K562 (cell line): ENCODE measurements at regions not wholly inside any gene's neighbourhood (a gene's known extent, or its start where the extent isn't known, plus 50 kb on each side); places are given as distances from the start of the nearest gene placed in this dataset.

Source experiments
- ATAC-seq: fragments of 200-7000 bp; cut with Tn5 transposase; 3 replicates; pipeline ENCODE4 v1.9.1; 2020; ENCODE audit warnings: moderate library complexity
- BruUV-seq: library from RNA; stranded (reverse); fragments of 400-500 nt; replicated peaks from 2 replicates; lab custom pipeline; 2021; lab: Mats Ljungman, UMichigan
- CTCF ChIA-PET: fragments of 300-600 bp; formaldehyde crosslinking; extraction: SDS; loops from one replicate; lab custom pipeline; 2021; ENCODE audit warnings: low intra/inter-chr PET ratio; lab: Yijun Ruan, JAX
- POLR2A ChIA-PET: fragments of 300-600, 350-650 bp; sonication (Branson Sonifier 250); formaldehyde crosslinking; extraction: SDS; loops from one replicate; lab custom pipeline; 2021; ENCODE audit warnings: antibody characterized with exemption, inconsistent platforms; lab: Yijun Ruan, JAX
- DNase-seq, 4 experiments: peaks; one replicate each; pipeline versions ENCODE4 v3.0.0 to v3.0.0-alpha.2; 2011 to 2018; ENCODE audit warnings: low spot score in 3 of 4, mixed read lengths in 3 of 4; ENCODE audit errors: extremely low read depth in 1 of 4
- FAIRE-seq: peaks from 2 replicates; lab custom pipeline; 2011; peaks lifted over from hg19 to GRCh38; lab: Jason Lieb, UNC
- H2AFZ ChIP-seq: 2 replicates; pipeline ENCODE4 v1.6.0; 2011; ENCODE audit warnings: low read depth, low read length, control low read depth, inconsistent platforms
- H3K27ac ChIP-seq: fragments of 200-600 bp; 3 replicates; pipeline ENCODE4 v1.8.0; 2011; ENCODE audit warnings: low read depth, mild to moderate bottlenecking, control low read depth, inconsistent platforms, low read length, moderate library complexity, mixed read lengths; ENCODE audit errors: extremely low read depth
- H3K27me3 ChIP-seq, 2 experiments: fragments of 300-600 bp in 1 of 2; 2 replicates in 1 of 2; 3 replicates in 1 of 2; pipeline versions ENCODE4 v1.6.0 to v1.8.0; 2011; ENCODE audit warnings: inconsistent platforms in 2 of 2, low read length in 2 of 2, mild to moderate bottlenecking in 1 of 2, mixed read lengths in 1 of 2, moderate library complexity in 1 of 2; ENCODE audit not compliant: control insufficient read depth in 2 of 2, insufficient read depth in 2 of 2
- H3K36me3 ChIP-seq: fragments of 300-600 bp; 3 replicates; pipeline ENCODE4 v1.8.0; 2011; ENCODE audit warnings: mild to moderate bottlenecking, low read length, inconsistent platforms; ENCODE audit not compliant: control insufficient read depth, insufficient read depth
- H3K4me1 ChIP-seq, 2 experiments: fragments of 200-600 bp in 1 of 2; replicated peaks in 1 of 2; 2 replicates in 1 of 2; 3 replicates in 1 of 2; pipeline versions ENCODE4 v1.5.1 to v1.8.0; 2011; ENCODE audit warnings: inconsistent platforms in 2 of 2, low read length in 2 of 2, mild to moderate bottlenecking in 1 of 2, mixed read lengths in 1 of 2, moderate library complexity in 1 of 2; ENCODE audit not compliant: control insufficient read depth in 2 of 2, insufficient read depth in 2 of 2
- H3K4me2 ChIP-seq: 2 replicates; pipeline ENCODE4 v1.6.1; 2011; ENCODE audit warnings: low read length, control low read depth, inconsistent platforms, mixed read lengths; ENCODE audit not compliant: insufficient read depth
- H3K4me3 ChIP-seq: fragments of 200-600 bp; sonication (generic), shearing (Covaris generic); 2 replicates; pipeline ENCODE4 v1.5.1; 2016; ENCODE audit warnings: control low read depth, inconsistent platforms
- H3K79me2 ChIP-seq: fragments of 200-600 bp; 3 replicates; pipeline ENCODE4 v1.8.0; 2011; ENCODE audit warnings: low read length, inconsistent platforms; ENCODE audit not compliant: control insufficient read depth, insufficient read depth
- H3K9ac ChIP-seq, 2 experiments: 2 replicates each; pipeline versions ENCODE4 v1.6.0 to v1.6.1; 2011; ENCODE audit warnings: low read depth in 2 of 2, low read length in 2 of 2, control low read depth in 1 of 2, inconsistent platforms in 1 of 2, mild to moderate bottlenecking in 1 of 2, mixed read lengths in 1 of 2; ENCODE audit not compliant: insufficient read depth in 1 of 2
- H3K9me1 ChIP-seq: one replicate; pipeline ENCODE4 v1.6.0; 2011; ENCODE audit warnings: inconsistent platforms, mild to moderate bottlenecking, low read length, moderate library complexity; ENCODE audit not compliant: control insufficient read depth, insufficient read depth
- H3K9me3 ChIP-seq: replicated peaks from 2 replicates; pipeline ENCODE4 v1.5.1; 2011; ENCODE audit warnings: low read depth, low read length, inconsistent platforms; ENCODE audit not compliant: control insufficient read depth, insufficient read depth
- H4K20me1 ChIP-seq: replicated peaks from 2 replicates; pipeline ENCODE4 v1.6.1; 2011; ENCODE audit warnings: low read length, inconsistent platforms, mixed read lengths; ENCODE audit not compliant: control insufficient read depth, insufficient read depth
- CUX1 ChIP-seq: fragments of 200-800 bp; sonication (Bioruptor generic); IDR thresholded peaks from 2 replicates; pipeline ENCODE4 v1.6.1; 2016; ENCODE audit warnings: missing genetic modification characterization, missing compliant biosample characterization
- FOSL1 ChIP-seq: fragments of 200-800 bp; sonication (Bioruptor generic); conservative IDR thresholded peaks from 2 replicates; pipeline ENCODE4 v1.6.1; 2016; ENCODE audit warnings: missing genetic modification characterization, missing compliant biosample characterization
- MAX ChIP-seq: sonication (generic); formaldehyde crosslinking; IDR thresholded peaks from 2 replicates; pipeline ENCODE4 v1.9.0; 2022; ENCODE audit warnings: mild to moderate bottlenecking, missing genetic modification reagents
- MED1 ChIP-seq: sonication (generic); formaldehyde crosslinking; IDR thresholded peaks from 2 replicates; pipeline ENCODE4 v1.8.1; 2023; ENCODE audit warnings: missing genetic modification reagents, borderline replicate concordance
- NR0B1 ChIP-seq: fragments of 450-650 bp; IDR thresholded peaks from one replicate; pipeline ENCODE4 v1.6.1; 2018; ENCODE audit warnings: mild to moderate bottlenecking, moderate library complexity; ENCODE audit not compliant: partially characterized antibody
- NUFIP1 ChIP-seq: fragments of 450-650 bp; IDR thresholded peaks from 2 replicates; pipeline ENCODE4 v1.6.1; 2018; ENCODE audit not compliant: partially characterized antibody
- PATZ1 ChIP-seq: fragments of 250-450 bp; sonication (Bioruptor Pico); IDR thresholded peaks from 2 replicates; pipeline ENCODE4 v1.5.0; 2020; ENCODE audit warnings: mild to moderate bottlenecking, borderline replicate concordance
- SMAD4 ChIP-seq: fragments of 250-450 bp; sonication (Bioruptor Pico); conservative IDR thresholded peaks from 2 replicates; pipeline ENCODE4 v1.8.0; 2021; ENCODE audit warnings: inconsistent platforms, mild to moderate bottlenecking, moderate library complexity
- SREBF1 ChIP-seq: fragments of 150-350 bp; IDR thresholded peaks from 2 replicates; pipeline ENCODE4 v1.6.1; 2014; ENCODE audit warnings: antibody characterized with exemption, low read depth, low read length, borderline replicate concordance
- ZC3H8 ChIP-seq: fragments of 450-650 bp; IDR thresholded peaks from 2 replicates; pipeline ENCODE4 v1.6.1; 2017
- ZNF263 ChIP-seq: sonication (generic); formaldehyde crosslinking; IDR thresholded peaks from 2 replicates; pipeline ENCODE4 v1.8.0; 2022; ENCODE audit warnings: mild to moderate bottlenecking, missing genetic modification reagents, borderline replicate concordance
- ZNF316 ChIP-seq: fragments of 450-650 bp; IDR thresholded peaks from 2 replicates; pipeline ENCODE4 v1.6.1; 2016
- ZNF511 ChIP-seq: sonication (generic); formaldehyde crosslinking; IDR thresholded peaks from 2 replicates; pipeline ENCODE4 v1.8.0; 2022; ENCODE audit warnings: mild to moderate bottlenecking, missing genetic modification reagents
- WGBS: fragments of 100-300 bp; shearing (Covaris generic); methylation state at CpG from one replicate; pipeline ENCODE4 v1.1.6; 2016; ENCODE audit warnings: low coverage, mixed read lengths; ENCODE audit not compliant: insufficient coverage; ENCODE audit errors: missing lambda C conversion rate; 5-methylcytosine and 5-hydroxymethylcytosine counted together
- in situ Hi-C: fragments of 300-500 bp; cut with MboI; formaldehyde crosslinking; loops from 4 replicates; pipeline ENCODE4 v1.15.0; 2018; ENCODE audit warnings: inconsistent platforms, mixed read lengths
- intact Hi-C: fragments of 100-400 bp; cut with micrococcal nuclease; formaldehyde crosslinking; loops from 2 replicates; pipeline ENCODE4 v1.14.2; 2022

GRCh38 chr3:34534013-34534412 is 735.6 kb downstream of the PDCD6IP start:
- Histone ChIP-seq H3K27me3 (no peaks in the 10 kb centered on the region), H3K4me2 (no peak overlapping the region), H2AFZ (no peak overlapping the region), H3K4me1 (no peaks in the 10 kb centered on the region), H4K20me1 (no peaks in the 10 kb centered on the region), H3K27ac (no peak overlapping the region), H3K9me3 (no peaks in the 10 kb centered on the region; the same call in none of the 2 replicates), H3K36me3 (no peaks in the 10 kb centered on the region), H3K9me1 (no peaks in the 10 kb centered on the region), H3K4me3 (no peak overlapping the region), H3K79me2 (no peaks in the 10 kb centered on the region), H3K9ac (no peak overlapping the region)
- ATAC-seq (no peak), DNase-seq (no peak), FAIRE-seq (no peak)
- CTCF ChIA-PET: no interaction called here
- POLR2A ChIA-PET: no interaction called here
- intact Hi-C loops (no loop called here), in situ Hi-C loops (no loop called here)
- no TSS peak for BruUV-seq
- 0% methylated on average over 1 of the region's 1 CpG for WGBS
- TF ChIP-seq PATZ1 (CRISPR knock-in tag) (no peak), SMAD4 (CRISPR knock-in tag) (no peak), SREBF1 (no peak), ZC3H8 (no peak), NR0B1 (no peak), CUX1 (CRISPR knock-in tag) (no peak), FOSL1 (tag) (no peak), ZNF263 (CRISPR knock-in tag) (no peak), ZNF511 (no peak), MAX (CRISPR knock-in tag) (no peak), NUFIP1 (no peak), MED1 (CRISPR knock-in tag) (no peak), ZNF316 (no peak)
